GM12891 (cell line): ENCODE measurements at regions not wholly inside any gene's neighbourhood (a gene's known extent, or its start where the extent isn't known, plus 50 kb on each side); places are given as distances from the start of the nearest gene placed in this dataset.

Source experiments
- DNase-seq: peaks from one replicate; pipeline ENCODE4 v3.0.0; 2011; ENCODE audit warnings: low spot score; ENCODE audit not compliant: insufficient read length
- FAIRE-seq: peaks from 2 replicates; lab custom pipeline; 2011; peaks lifted over from hg19 to GRCh38; lab: Jason Lieb, UNC
- PAX5 ChIP-seq: IDR thresholded peaks from 2 replicates; pipeline ENCODE4 v1.6.1; 2011; ENCODE audit warnings: low read length, moderate library complexity, mild to moderate bottlenecking; ENCODE audit not compliant: insufficient read depth, severe bottlenecking
- POLR2A ChIP-seq: IDR thresholded peaks from 2 replicates; pipeline ENCODE4 v1.6.1; 2011; ENCODE audit warnings: low read depth, low read length, control low read depth
- POLR2AphosphoS5 ChIP-seq: IDR thresholded peaks from 2 replicates; pipeline ENCODE4 v1.6.1; 2011; ENCODE audit warnings: low read depth, low read length, control low read depth
- POU2F2 ChIP-seq: IDR thresholded peaks from 2 replicates; pipeline ENCODE4 v1.6.1; 2011; ENCODE audit warnings: low read depth, mild to moderate bottlenecking, control low read depth, low read length, moderate library complexity
- SPI1 ChIP-seq: IDR thresholded peaks from 2 replicates; pipeline ENCODE4 v1.6.1; 2011; ENCODE audit warnings: low read depth, low read length, control low read depth
- TAF1 ChIP-seq: IDR thresholded peaks from 2 replicates; pipeline ENCODE4 v1.6.1; 2011; ENCODE audit warnings: low read depth, low read length, control low read depth

- TF ChIP-seq PAX5 (no peak), POLR2A (no peak), SPI1 (no peak), POU2F2 (no peak), POLR2AphosphoS5 (no peak), TAF1 (no peak)
- FAIRE-seq = no peak
- DNase-seq = no peak
Measured at GRCh38 chr7:45494885-45495284, 79.3 kb upstream of the ADCY1 start.

- no peak for TF ChIP-seq POLR2A
- TF ChIP-seq POU2F2 = no peak
- no peak for FAIRE-seq
- no peak for DNase-seq
Measured at GRCh38 chr7:45495618-45496017, 78.5 kb upstream of the ADCY1 start.

GRCh38 chr7:45500257-45500656 is 73.9 kb upstream of the ADCY1 start:
- DNase-seq (no peak), FAIRE-seq (no peak)
- no peak for TF ChIP-seq POU2F2
- no peak for TF ChIP-seq POLR2A
- TF ChIP-seq POLR2AphosphoS5 = no peak
- TF ChIP-seq TAF1 = no peak
- TF ChIP-seq SPI1 = no peak
- no peak for TF ChIP-seq PAX5

GRCh38 chr7:45501791-45502190 is 72.4 kb upstream of the ADCY1 start:
- DNase-seq (no peak), FAIRE-seq (no peak)
- TF ChIP-seq TAF1 = no peak
- no peak for TF ChIP-seq SPI1
- TF ChIP-seq POLR2A = no peak
- TF ChIP-seq POLR2AphosphoS5 = no peak
- TF ChIP-seq POU2F2 = no peak
- no peak for TF ChIP-seq PAX5

GRCh38 chr7:45506059-45506458 is 68.1 kb upstream of the ADCY1 start:
- DNase-seq (no peak), FAIRE-seq (no peak)
- TF ChIP-seq TAF1 (no peak), POU2F2 (no peak), SPI1 (no peak)

GRCh38 chr7:45509222-45509621 is 64.9 kb upstream of the ADCY1 start:
- DNase-seq (no peak), FAIRE-seq (no peak)
- TF ChIP-seq PAX5 (no peak), POLR2A (no peak), POU2F2 (no peak), TAF1 (no peak), POLR2AphosphoS5 (no peak), SPI1 (no peak)

- no peak for FAIRE-seq
- TF ChIP-seq SPI1 (no peak), PAX5 (no peak), POU2F2 (no peak), POLR2A (no peak), TAF1 (no peak), POLR2AphosphoS5 (no peak)
- DNase-seq = no peak
Measured at GRCh38 chr7:45511721-45512597, 62.2 kb upstream of the ADCY1 start.

GRCh38 chr7:45514944-45515343 is 59.2 kb upstream of the ADCY1 start:
- FAIRE-seq (no peak), DNase-seq (no peak)
- TF ChIP-seq PAX5 (no peak), POU2F2 (no peak), TAF1 (no peak), POLR2AphosphoS5 (no peak)

- no peak for TF ChIP-seq POLR2A
- TF ChIP-seq POLR2AphosphoS5 = no peak
- TF ChIP-seq PAX5 = no peak
- no peak for TF ChIP-seq TAF1
- no peak for TF ChIP-seq SPI1
- no peak for TF ChIP-seq POU2F2
- DNase-seq (no peak), FAIRE-seq (no peak)
Measured at GRCh38 chr7:45515346-45515745, 58.8 kb upstream of the ADCY1 start.
